H1 (cell line): ENCODE measurements at regions not wholly inside any gene's neighbourhood (a gene's known extent, or its start where the extent isn't known, plus 50 kb on each side); places are given as distances from the start of the nearest gene placed in this dataset.

ENCODE experiments used
- CTCF ChIA-PET: fragments of 300-600 bp; sonication (Branson Sonifier 250); formaldehyde crosslinking; loops from one replicate; lab custom pipeline; 2021; ENCODE audit not compliant: partially characterized antibody; lab: Charles Lee
- POLR2A ChIA-PET: fragments of 300-600 bp; sonication (Branson Sonifier 250); formaldehyde crosslinking; loops from one replicate; lab custom pipeline; 2021; ENCODE audit warnings: inconsistent platforms; ENCODE audit not compliant: partially characterized antibody; lab: Charles Lee
- DNase-seq, 2 experiments: peaks; one replicate each; pipeline versions ENCODE4 v3.0.0 to v3.0.0-alpha.2; 2010 to 2022; ENCODE audit warnings: low spot score in 2 of 2, low read depth in 1 of 2, mixed read lengths in 1 of 2
- FAIRE-seq: peaks from 2 replicates; lab custom pipeline; 2011; peaks lifted over from hg19 to GRCh38; lab: Jason Lieb, UNC
- H2AFZ ChIP-seq: 2 replicates; pipeline ENCODE4 v1.8.1; 2012; ENCODE audit warnings: low read length, inconsistent platforms
- H2AK5ac ChIP-seq: 2 replicates; pipeline ENCODE4 v1.6.1; 2013; ENCODE audit warnings: low read depth, low read length
- H2BK120ac ChIP-seq: replicated peaks from 2 replicates; pipeline ENCODE3; 2013; ENCODE audit warnings: low read depth, low read length, inconsistent platforms
- H2BK12ac ChIP-seq: 2 replicates; pipeline ENCODE4 v1.6.1; 2013; ENCODE audit warnings: low read depth, low read length
- H2BK15ac ChIP-seq: 2 replicates; pipeline ENCODE4 v1.6.1; 2013; ENCODE audit warnings: low read length
- H2BK20ac ChIP-seq: 2 replicates; pipeline ENCODE4 v1.6.1; 2013; ENCODE audit warnings: low read length
- H2BK5ac ChIP-seq: 2 replicates; pipeline ENCODE4 v1.6.1; 2013; ENCODE audit warnings: low read depth, low read length
- H3K14ac ChIP-seq: 2 replicates; pipeline ENCODE4 v1.6.1; 2013; ENCODE audit warnings: inconsistent platforms; ENCODE audit not compliant: insufficient read length
- H3K18ac ChIP-seq: 2 replicates; pipeline ENCODE4 v1.6.1; 2013; ENCODE audit warnings: low read length; ENCODE audit errors: extremely low read depth
- H3K23ac ChIP-seq: 2 replicates; pipeline ENCODE4 v1.6.1; 2013; ENCODE audit warnings: inconsistent platforms; ENCODE audit not compliant: insufficient read length
- H3K23me2 ChIP-seq: 2 replicates; pipeline ENCODE4 v1.6.1; 2013; ENCODE audit warnings: low read depth, low read length
- H3K27ac ChIP-seq: 2 replicates; pipeline ENCODE4 v1.6.1; 2011; ENCODE audit warnings: low read depth, low read length, inconsistent platforms
- H3K27me3 ChIP-seq, 4 experiments: replicated peaks in 1 of 4; 1 replicate in 1 of 4; 2 replicates in 3 of 4; pipeline versions ENCODE4 v1.6.1 to v1.8.1; 2011 to 2013; ENCODE audit warnings: low read length in 3 of 4, mild to moderate bottlenecking in 3 of 4, inconsistent platforms in 2 of 4, mixed read lengths in 2 of 4, moderate library complexity in 1 of 4; ENCODE audit not compliant: control insufficient read depth in 3 of 4, insufficient read depth in 3 of 4; ENCODE audit errors: extremely low read depth in 1 of 4
- H3K36me3 ChIP-seq, 4 experiments: 2 replicates each; pipeline versions ENCODE4 v1.6.1 to v1.8.1; 2011 to 2013; ENCODE audit warnings: mild to moderate bottlenecking in 4 of 4, low read length in 3 of 4, moderate library complexity in 2 of 4, control low read depth in 1 of 4, inconsistent platforms in 1 of 4; ENCODE audit not compliant: insufficient read depth in 4 of 4, control insufficient read depth in 2 of 4
- H3K4ac ChIP-seq: replicated peaks from 2 replicates; pipeline ENCODE3; 2013; ENCODE audit warnings: low read length, low read depth, mixed read lengths, inconsistent platforms; ENCODE audit not compliant: insufficient read length
- H3K4me1 ChIP-seq, 4 experiments: replicated peaks in 1 of 4; 1 replicate in 1 of 4; 2 replicates in 3 of 4; pipeline versions ENCODE4 v1.6.1 to v1.8.1; 2011 to 2013; ENCODE audit warnings: low read length in 3 of 4, inconsistent platforms in 2 of 4, mixed read lengths in 1 of 4; ENCODE audit not compliant: insufficient read depth in 4 of 4, control insufficient read depth in 3 of 4
- H3K4me2 ChIP-seq, 2 experiments: 2 replicates each; pipeline versions ENCODE4 v1.6.1 to v1.8.1; 2011 to 2013; ENCODE audit warnings: low read depth in 2 of 2, low read length in 2 of 2, control low read depth in 1 of 2, inconsistent platforms in 1 of 2, mild to moderate bottlenecking in 1 of 2; ENCODE audit not compliant: insufficient read depth in 1 of 2
- H3K4me3 ChIP-seq, 4 experiments: fragments of 200-600, 300-600 bp in 1 of 4; sonication (generic), shearing (Covaris generic), sonication (Bioruptor Twin) in 1 of 4; 2 replicates each; pipeline versions ENCODE4 v1.5.1 to v1.8.1; 2011 to 2016; ENCODE audit warnings: low read length in 4 of 4, low read depth in 3 of 4, control low read depth in 2 of 4, inconsistent platforms in 2 of 4, mild to moderate bottlenecking in 2 of 4, mixed read lengths in 1 of 4, moderate library complexity in 1 of 4; ENCODE audit not compliant: insufficient read depth in 2 of 4; ENCODE audit errors: extremely low read depth in 1 of 4
- H3K56ac ChIP-seq: replicated peaks from 2 replicates; pipeline ENCODE3; 2013; ENCODE audit warnings: low read depth, mild to moderate bottlenecking, mixed read lengths, low read length, inconsistent platforms; ENCODE audit not compliant: insufficient read length
- H3K79me1 ChIP-seq: 2 replicates; pipeline ENCODE4 v1.6.1; 2013; ENCODE audit warnings: low read depth, low read length, control low read depth
- H3K79me2 ChIP-seq, 2 experiments: 2 replicates each; pipeline versions ENCODE4 v1.6.1 to v1.8.1; 2012 to 2013; ENCODE audit warnings: low read length in 2 of 2, mild to moderate bottlenecking in 2 of 2, inconsistent platforms in 1 of 2; ENCODE audit not compliant: insufficient read depth in 2 of 2, control insufficient read depth in 1 of 2
- H3K9ac ChIP-seq, 4 experiments: replicated peaks in 1 of 4; 1 replicate in 1 of 4; 2 replicates in 3 of 4; pipeline versions ENCODE4 v1.6.1 to v1.8.1; 2011 to 2013; ENCODE audit warnings: low read depth in 3 of 4, low read length in 3 of 4, control low read depth in 2 of 4, mild to moderate bottlenecking in 2 of 4, moderate library complexity in 2 of 4, inconsistent platforms in 1 of 4; ENCODE audit errors: extremely low read depth in 1 of 4
- H3K9me3 ChIP-seq, 2 experiments: 2 replicates each; pipeline versions ENCODE4 v1.6.1 to v1.8.1; 2012 to 2013; ENCODE audit warnings: mild to moderate bottlenecking in 2 of 2, moderate library complexity in 2 of 2, control low read depth in 1 of 2, inconsistent platforms in 1 of 2, low read depth in 1 of 2, low read length in 1 of 2, mixed read lengths in 1 of 2; ENCODE audit not compliant: insufficient read depth in 2 of 2
- H4K20me1 ChIP-seq, 2 experiments: replicated peaks in 1 of 2; 2 replicates each; pipeline versions ENCODE3 to v1.8.1; 2011 to 2013; ENCODE audit warnings: inconsistent platforms in 2 of 2, low read length in 2 of 2, mild to moderate bottlenecking in 1 of 2; ENCODE audit not compliant: insufficient read depth in 2 of 2, control insufficient read depth in 1 of 2
- H4K5ac ChIP-seq: 2 replicates; pipeline ENCODE4 v1.6.1; 2013; ENCODE audit warnings: low read length, low read depth, mixed read lengths, inconsistent platforms; ENCODE audit not compliant: insufficient read length
- H4K8ac ChIP-seq: 2 replicates; pipeline ENCODE4 v1.8.0; 2013; ENCODE audit warnings: mild to moderate bottlenecking, moderate library complexity, low read length, inconsistent platforms; ENCODE audit not compliant: insufficient read depth; ENCODE audit errors: extremely low read depth
- H4K91ac ChIP-seq: replicated peaks from 2 replicates; pipeline ENCODE3; 2013; ENCODE audit warnings: low read length, mixed read lengths, inconsistent platforms; ENCODE audit not compliant: insufficient read length
- BCL11A ChIP-seq, 2 experiments: IDR thresholded peaks; one replicate each; pipeline ENCODE4 v1.6.1; 2011; ENCODE audit warnings: low read depth in 2 of 2, low read length in 2 of 2, mild to moderate bottlenecking in 2 of 2
- CREB1 ChIP-seq: IDR thresholded peaks from 2 replicates; pipeline ENCODE4 v1.6.1; 2012; ENCODE audit warnings: inconsistent platforms
- FOSL1 ChIP-seq: IDR thresholded peaks from 2 replicates; pipeline ENCODE4 v1.6.1; 2011; ENCODE audit warnings: mild to moderate bottlenecking, low read depth, low read length, moderate library complexity; ENCODE audit not compliant: insufficient read depth
- GABPA ChIP-seq: IDR thresholded peaks from 2 replicates; pipeline ENCODE4 v1.6.1; 2011; ENCODE audit warnings: mild to moderate bottlenecking, low read length, moderate library complexity, borderline replicate concordance; ENCODE audit not compliant: insufficient read depth
- KDM4A ChIP-seq: IDR thresholded peaks from one replicate; pipeline ENCODE4 v1.7.1; 2012; ENCODE audit warnings: low read depth, mild to moderate bottlenecking, moderate library complexity, low read length, inconsistent platforms; ENCODE audit not compliant: severe bottlenecking
- MAFK ChIP-seq: IDR thresholded peaks from 2 replicates; pipeline ENCODE4 v1.6.1; 2012; ENCODE audit warnings: low read depth, mild to moderate bottlenecking, improper control_type of control experiment, low read length
- POLR2AphosphoS5 ChIP-seq: IDR thresholded peaks from 2 replicates; pipeline ENCODE4 v1.6.1; 2011; ENCODE audit warnings: low read depth, low read length
- POU5F1 ChIP-seq: IDR thresholded peaks from 2 replicates; pipeline ENCODE4 v1.6.1; 2011; ENCODE audit warnings: low read depth, mild to moderate bottlenecking, low read length, moderate library complexity
- SIX5 ChIP-seq: IDR thresholded peaks from 2 replicates; pipeline ENCODE4 v1.6.1; 2011; ENCODE audit warnings: mild to moderate bottlenecking, low read depth, low read length
- TAF1 ChIP-seq: IDR thresholded peaks from 2 replicates; pipeline ENCODE4 v1.6.1; 2011; ENCODE audit warnings: mild to moderate bottlenecking, low read depth, low read length
- WGBS, 2 experiments: shearing (Covaris generic) in 1 of 2; methylation state at CpG; one replicate each; pipeline versions ENCODE4 v1.1.6 to v1.1.7; 2013 to 2015; ENCODE audit warnings: low lambda C conversion rate in 2 of 2, mixed read lengths in 2 of 2, inconsistent platforms in 1 of 2, low coverage in 1 of 2, missing lambda C conversion rate in 1 of 2; ENCODE audit not compliant: insufficient replicate concordance in 2 of 2, insufficient coverage in 1 of 2, insufficient read length in 1 of 2; ENCODE audit errors: extremely low coverage in 1 of 2, missing lambda C conversion rate in 1 of 2; 5-methylcytosine and 5-hydroxymethylcytosine counted together

GRCh38 chr9:135032868-135033460, 54.5 kb upstream of the OLFM1 start:
- CTCF ChIA-PET, result interaction anchor here (1.0 to 1.2 kb wide), 3 partner anchors 51 to 294 kb away, joined by 3 read pairs; no protein-coding TSS in a partner anchor
- no peak overlapping the region for H2BK15ac ChIP-seq
- H2BK120ac ChIP-seq, result no peak overlapping the region
- H3K4me3 ChIP-seq, result no peak overlapping the region
- no peak overlapping the region for H2AK5ac ChIP-seq
- TF ChIP-seq CREB1, result no peak
- TF ChIP-seq POU5F1, result no peak
- TF ChIP-seq POLR2AphosphoS5, result no peak
- no peak for TF ChIP-seq KDM4A
- no peak for TF ChIP-seq TAF1
- TF ChIP-seq FOSL1, result no peak
- no peak for TF ChIP-seq MAFK
- TF ChIP-seq GABPA, result no peak
- no peak for TF ChIP-seq BCL11A (IDR thresholded peaks at IDR 0.05; ENCODE audit: low read depth in 2 of 2, low read length in 2 of 2)
- TF ChIP-seq SIX5, result no peak
- TF ChIP-seq, all 59 proteins: peak for 0
- Histone ChIP-seq H3K36me3 (no peaks in the 10 kb centered on the region), H2BK5ac (no peak overlapping the region), H3K79me1 (no peaks in the 10 kb centered on the region), H4K91ac (no peak overlapping the region), H3K4me2 (no peak overlapping the region), H3K4me1 (peaks cover 0 to 2% (median 0%) of the 10 kb centered on the region in 4 experiments; a peak in 1 of 7 replicates), H2AFZ (no peak overlapping the region), H4K5ac (no peak overlapping the region), H3K79me2 (no peaks in the 10 kb centered on the region), H4K20me1 (no peaks in the 10 kb centered on the region), H3K9ac (no peak overlapping the region), H3K27me3 (no peaks in the 10 kb centered on the region), H3K18ac (no peak overlapping the region), H3K23me2 (no peaks in the 10 kb centered on the region), H3K14ac (no peak overlapping the region), H3K56ac (no peak overlapping the region), H2BK12ac (no peak overlapping the region), H3K23ac (no peak overlapping the region), H2BK20ac (no peak overlapping the region), H4K8ac (peak overlapping the region; percentile 35; the same call in 1 of the 2 replicates), H3K9me3 (no peaks in the 10 kb centered on the region), H3K4ac (no peak overlapping the region), H3K27ac (no peak overlapping the region)
- POLR2A ChIA-PET, result no interaction called here
- WGBS, 2 experiments, result 93% methylated on average over 22 of the region's 22 CpGs; no CpG with 5 or more reads in 1 of the 2 experiments
- DNase-seq (no peak), FAIRE-seq (no peak)
